HL-60 (cell line): ENCODE measurements at regions not wholly inside any gene's neighbourhood (a gene's known extent, or its start where the extent isn't known, plus 50 kb on each side); places are given as distances from the start of the nearest gene placed in this dataset.

Source experiments
- GABPA ChIP-seq: IDR thresholded peaks from 2 replicates; pipeline ENCODE4 v1.6.1; 2012; ENCODE audit warnings: low read depth
- POLR2AphosphoS5 ChIP-seq: IDR thresholded peaks from 2 replicates; pipeline ENCODE4 v1.6.1; 2012; ENCODE audit warnings: low read depth
- REST ChIP-seq: IDR thresholded peaks from 2 replicates; pipeline ENCODE4 v1.6.1; 2012; ENCODE audit warnings: low read depth; ENCODE audit not compliant: insufficient replicate concordance
- SPI1 ChIP-seq: IDR thresholded peaks from 2 replicates; pipeline ENCODE4 v1.6.1; 2012; ENCODE audit warnings: low read depth, mild to moderate bottlenecking, borderline replicate concordance
- TF ChIP-seq, protein P1 (sequence below): IDR thresholded peaks from one replicate; pipeline ENCODE4 v1.5.1; 2011; ENCODE audit warnings: low read length, control low read depth, inconsistent platforms; ENCODE audit not compliant: insufficient read depth

- TF ChIP-seq, protein P1, sequence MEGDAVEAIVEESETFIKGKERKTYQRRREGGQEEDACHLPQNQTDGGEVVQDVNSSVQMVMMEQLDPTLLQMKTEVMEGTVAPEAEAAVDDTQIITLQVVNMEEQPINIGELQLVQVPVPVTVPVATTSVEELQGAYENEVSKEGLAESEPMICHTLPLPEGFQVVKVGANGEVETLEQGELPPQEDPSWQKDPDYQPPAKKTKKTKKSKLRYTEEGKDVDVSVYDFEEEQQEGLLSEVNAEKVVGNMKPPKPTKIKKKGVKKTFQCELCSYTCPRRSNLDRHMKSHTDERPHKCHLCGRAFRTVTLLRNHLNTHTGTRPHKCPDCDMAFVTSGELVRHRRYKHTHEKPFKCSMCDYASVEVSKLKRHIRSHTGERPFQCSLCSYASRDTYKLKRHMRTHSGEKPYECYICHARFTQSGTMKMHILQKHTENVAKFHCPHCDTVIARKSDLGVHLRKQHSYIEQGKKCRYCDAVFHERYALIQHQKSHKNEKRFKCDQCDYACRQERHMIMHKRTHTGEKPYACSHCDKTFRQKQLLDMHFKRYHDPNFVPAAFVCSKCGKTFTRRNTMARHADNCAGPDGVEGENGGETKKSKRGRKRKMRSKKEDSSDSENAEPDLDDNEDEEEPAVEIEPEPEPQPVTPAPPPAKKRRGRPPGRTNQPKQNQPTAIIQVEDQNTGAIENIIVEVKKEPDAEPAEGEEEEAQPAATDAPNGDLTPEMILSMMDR: no peak
- no peak for TF ChIP-seq REST
- no peak for TF ChIP-seq POLR2AphosphoS5
- TF ChIP-seq GABPA: no peak
- no peak for TF ChIP-seq SPI1
Measured at GRCh38 chr7:56218510-56218909, 102.3 kb upstream of the NUPR2 start.
